Renal cortical epithelial cell (primary cell): ENCODE measurements at regions not wholly inside any gene's neighbourhood (a gene's known extent, or its start where the extent isn't known, plus 50 kb on each side); places are given as distances from the start of the nearest gene placed in this dataset.

ENCODE experiments used
- DNase-seq: peaks from one replicate; pipeline ENCODE4 v3.0.0-alpha.2; 2011; ENCODE audit warnings: low read depth

GRCh38 chr12:90899456-90900182, 55.4 kb downstream of the CCER1 start:
- peak; percentile 22 for DNase-seq

GRCh38 chr12:90897986-90898385, 57.0 kb downstream of the CCER1 start:
- DNase-seq: no peak

GRCh38 chr12:90897316-90897715, 57.7 kb downstream of the CCER1 start:
- no peak for DNase-seq

GRCh38 chr12:90896821-90897220, 58.2 kb downstream of the CCER1 start:
- DNase-seq: no peak

GRCh38 chr12:90896164-90896563, 58.8 kb downstream of the CCER1 start:
- peak; percentile 94 for DNase-seq

- no peak for DNase-seq
These were observed 66.7 kb downstream of the CCER1 start for GRCh38 chr12:90888316-90888715.

GRCh38 chr12:90883456-90883855, 71.5 kb downstream of the CCER1 start:
- no peak for DNase-seq

- peak; percentile 22 for DNase-seq
These were observed 83.3 kb downstream of the CCER1 start for GRCh38 chr12:90871726-90872096.

- no peak for DNase-seq
These were observed 83.8 kb downstream of the CCER1 start for GRCh38 chr12:90870971-90871725.

- no peak for DNase-seq
These were observed 86.3 kb downstream of the CCER1 start for GRCh38 chr12:90868626-90869025.

GRCh38 chr12:90859591-90859990, 95.4 kb downstream of the CCER1 start:
- no peak for DNase-seq

- peak; percentile 11 for DNase-seq
These were observed 96.7 kb downstream of the CCER1 start for GRCh38 chr12:90858252-90858651.

GRCh38 chr12:90855534-90855933, 99.4 kb downstream of the CCER1 start:
- no peak for DNase-seq

- peak; percentile 50 for DNase-seq
These were observed 100.8 kb downstream of the CCER1 start for GRCh38 chr12:90854136-90854689.

- no peak for DNase-seq
These were observed 102.9 kb downstream of the CCER1 start for GRCh38 chr12:90851800-90852718.

GRCh38 chr12:90842477-90842876, 112.5 kb downstream of the CCER1 start:
- DNase-seq: no peak

GRCh38 chr12:90841336-90841735, 113.6 kb downstream of the CCER1 start:
- DNase-seq: no peak

GRCh38 chr12:90839346-90839745, 115.6 kb downstream of the CCER1 start:
- DNase-seq: no peak

GRCh38 chr12:90836689-90837088, 118.3 kb downstream of the CCER1 start:
- no peak for DNase-seq

GRCh38 chr12:90833228-90833627, 121.7 kb downstream of the CCER1 start:
- no peak for DNase-seq

- no peak for DNase-seq
These were observed 122.5 kb downstream of the CCER1 start for GRCh38 chr12:90832427-90832826.

GRCh38 chr12:90831712-90832111, 123.3 kb downstream of the CCER1 start:
- DNase-seq: no peak
